ENCODE measurements at regions not wholly inside any gene's neighbourhood (a gene's known extent, or its start where the extent isn't known, plus 50 kb on each side); places are given as distances from the start of the nearest gene placed in this dataset.

GRCh38 chr10:123348691-123349572 lies 194.7 kb downstream of the BUB3 start:
- DNase-seq (no peak), ATAC-seq (ENCODE audit: low FRiP score in 2 of 2) (no peak)
- Histone ChIP-seq H3K27me3 (no peaks in the 10 kb centered on the region), H3K4me1 (no peaks in the 10 kb centered on the region), H3K9me3 (no peaks in the 10 kb centered on the region), H3K36me3 (no peaks in the 10 kb centered on the region), H3K27ac (no peak overlapping the region), H3K4me3 (no peak overlapping the region)
- 89 to 92% methylated on average over 19 of the region's 19 CpGs for WGBS, 2 donors
- TF ChIP-seq EP300 (IDR thresholded peaks at IDR 0.05) (no peak), POLR2A (IDR thresholded peaks at IDR 0.05) (no peak), CTCF (IDR thresholded peaks at IDR 0.05) (no peak), POLR2AphosphoS5 (IDR thresholded peaks at IDR 0.05) (no peak)

- Histone ChIP-seq H3K27ac (no peak overlapping the region), H3K9me3 (no peaks in the 10 kb centered on the region), H3K27me3 (no peaks in the 10 kb centered on the region), H3K4me1 (no peaks in the 10 kb centered on the region), H3K4me3 (no peak overlapping the region), H3K36me3 (no peaks in the 10 kb centered on the region)
- 83 to 88% methylated on average over 13 to 17 of the region's 17 CpGs for WGBS, 2 donors
- TF ChIP-seq EP300 (IDR thresholded peaks at IDR 0.05) (no peak), CTCF (IDR thresholded peaks at IDR 0.05) (no peak), POLR2AphosphoS5 (IDR thresholded peaks at IDR 0.05) (no peak), POLR2A (IDR thresholded peaks at IDR 0.05) (no peak)
- peak in 1 of 2 donors; percentile 73 for DNase-seq
- no peak for ATAC-seq (ENCODE audit: low FRiP score in 2 of 2)
Observed at GRCh38 chr10:123351715-123352114, 197.5 kb downstream of the BUB3 start.

- ATAC-seq (ENCODE audit: low FRiP score in 2 of 2) (no peak), DNase-seq (no peak)
- 66 to 78% methylated on average over 6 to 7 of the region's 7 CpGs for WGBS, 2 donors
- Histone ChIP-seq H3K4me3 (no peak overlapping the region), H3K9me3 (no peaks in the 10 kb centered on the region), H3K36me3 (no peaks in the 10 kb centered on the region), H3K27ac (no peak overlapping the region), H3K4me1 (no peaks in the 10 kb centered on the region), H3K27me3 (no peaks in the 10 kb centered on the region)
- TF ChIP-seq EP300 (IDR thresholded peaks at IDR 0.05) (no peak), CTCF (IDR thresholded peaks at IDR 0.05) (no peak), POLR2A (IDR thresholded peaks at IDR 0.05) (no peak), POLR2AphosphoS5 (IDR thresholded peaks at IDR 0.05) (no peak)
Observed at GRCh38 chr10:123354521-123354920, 200.3 kb downstream of the BUB3 start.

- Histone ChIP-seq H3K4me3 (no peak overlapping the region), H3K36me3 (no peaks in the 10 kb centered on the region), H3K27me3 (no peaks in the 10 kb centered on the region), H3K27ac (no peak overlapping the region), H3K4me1 (no peaks in the 10 kb centered on the region), H3K9me3 (no peaks in the 10 kb centered on the region)
- DNase-seq, result no peak
- ATAC-seq (ENCODE audit: low FRiP score in 2 of 2), result no peak
- TF ChIP-seq POLR2AphosphoS5 (IDR thresholded peaks at IDR 0.05), result no peak
- TF ChIP-seq CTCF (IDR thresholded peaks at IDR 0.05), result no peak
- no peak for TF ChIP-seq POLR2A (IDR thresholded peaks at IDR 0.05)
- no peak for TF ChIP-seq EP300 (IDR thresholded peaks at IDR 0.05)
- WGBS, 2 donors, result 72 to 80% methylated on average over 6 of the region's 6 CpGs
Observed at GRCh38 chr10:123355748-123356481, 201.7 kb downstream of the BUB3 start.
